GM23338 (cell line): ENCODE measurements at regions not wholly inside any gene's neighbourhood (a gene's known extent, or its start where the extent isn't known, plus 50 kb on each side); places are given as distances from the start of the nearest gene placed in this dataset.

ENCODE experiments used
- CREB1 ChIP-seq: fragments of 250-450 bp; sonication (Bioruptor Pico); IDR thresholded peaks from 2 replicates; pipeline ENCODE4 v1.5.0; 2020; ENCODE audit warnings: low read depth, mild to moderate bottlenecking, moderate library complexity
- EZH2 ChIP-seq: fragments of 200-600 bp; sonication (generic); IDR thresholded peaks from one replicate; pipeline ENCODE4 v1.8.0; 2017; ENCODE audit warnings: antibody characterized with exemption, mild to moderate bottlenecking, low read depth; ENCODE audit not compliant: unreplicated experiment
- EZH2phosphoT487 ChIP-seq: fragments of 200-600 bp; sonication (generic); IDR thresholded peaks from one replicate; pipeline ENCODE4 v1.8.1; 2018; ENCODE audit warnings: antibody characterized with exemption; ENCODE audit not compliant: unreplicated experiment
- JUNB ChIP-seq: IDR thresholded peaks from one replicate; pipeline ENCODE4 v1.6.1; 2016; ENCODE audit warnings: antibody characterized with exemption; ENCODE audit not compliant: unreplicated experiment
- NANOG ChIP-seq: IDR thresholded peaks from 2 replicates; pipeline ENCODE4 v1.6.1; 2016; ENCODE audit warnings: antibody characterized with exemption, borderline replicate concordance
- STAT1 ChIP-seq: IDR thresholded peaks from one replicate; pipeline ENCODE4 v1.6.1; 2016; ENCODE audit warnings: antibody characterized with exemption; ENCODE audit not compliant: unreplicated experiment
- ZNF331 ChIP-seq: fragments of 250-450 bp; sonication (Bioruptor Pico); IDR thresholded peaks from 2 replicates; pipeline ENCODE4 v1.5.0; 2020; ENCODE audit warnings: low read depth, mild to moderate bottlenecking, moderate library complexity
- TF ChIP-seq, protein P1 (sequence below): fragments of 250-450 bp; sonication (Bioruptor Pico); IDR thresholded peaks from 2 replicates; pipeline ENCODE4 v1.5.0; 2020; ENCODE audit warnings: mild to moderate bottlenecking, moderate library complexity
- TF ChIP-seq, protein P2 (sequence below): IDR thresholded peaks from 2 replicates; pipeline ENCODE4 v1.6.1; 2016; ENCODE audit warnings: antibody characterized with exemption
- TF ChIP-seq, protein P3 (sequence below), 2 experiments: fragments of 200-600 bp in 1 of 2; sonication (generic) in 1 of 2; conservative IDR thresholded peaks; 2 replicates each; pipeline versions ENCODE4 v1.5.1 to v1.6.1; 2016 to 2017; ENCODE audit warnings: antibody characterized with exemption in 2 of 2, low read depth in 2 of 2, mild to moderate bottlenecking in 2 of 2, moderate library complexity in 1 of 2

DNA sequence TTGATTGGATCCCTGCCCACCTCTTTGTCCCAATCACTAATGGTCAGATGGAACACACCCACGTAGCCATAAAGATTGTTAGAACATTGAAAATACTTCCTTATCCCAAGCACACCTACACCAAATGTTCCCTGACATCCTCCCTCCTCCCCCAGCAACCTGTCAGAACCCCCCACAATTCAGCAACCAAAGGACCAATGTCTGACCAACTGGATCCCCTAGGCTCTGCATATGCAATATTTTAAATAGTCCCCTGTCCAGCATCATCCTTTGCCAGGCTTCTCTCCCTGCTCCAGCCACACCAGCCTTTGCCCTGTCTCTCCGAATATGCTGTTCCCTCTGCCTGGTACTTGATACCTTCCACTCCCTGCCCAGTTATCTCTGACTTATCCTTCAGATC is 54.9 kb upstream of the CES5A start (continued):
- TF ChIP-seq, protein P1, sequence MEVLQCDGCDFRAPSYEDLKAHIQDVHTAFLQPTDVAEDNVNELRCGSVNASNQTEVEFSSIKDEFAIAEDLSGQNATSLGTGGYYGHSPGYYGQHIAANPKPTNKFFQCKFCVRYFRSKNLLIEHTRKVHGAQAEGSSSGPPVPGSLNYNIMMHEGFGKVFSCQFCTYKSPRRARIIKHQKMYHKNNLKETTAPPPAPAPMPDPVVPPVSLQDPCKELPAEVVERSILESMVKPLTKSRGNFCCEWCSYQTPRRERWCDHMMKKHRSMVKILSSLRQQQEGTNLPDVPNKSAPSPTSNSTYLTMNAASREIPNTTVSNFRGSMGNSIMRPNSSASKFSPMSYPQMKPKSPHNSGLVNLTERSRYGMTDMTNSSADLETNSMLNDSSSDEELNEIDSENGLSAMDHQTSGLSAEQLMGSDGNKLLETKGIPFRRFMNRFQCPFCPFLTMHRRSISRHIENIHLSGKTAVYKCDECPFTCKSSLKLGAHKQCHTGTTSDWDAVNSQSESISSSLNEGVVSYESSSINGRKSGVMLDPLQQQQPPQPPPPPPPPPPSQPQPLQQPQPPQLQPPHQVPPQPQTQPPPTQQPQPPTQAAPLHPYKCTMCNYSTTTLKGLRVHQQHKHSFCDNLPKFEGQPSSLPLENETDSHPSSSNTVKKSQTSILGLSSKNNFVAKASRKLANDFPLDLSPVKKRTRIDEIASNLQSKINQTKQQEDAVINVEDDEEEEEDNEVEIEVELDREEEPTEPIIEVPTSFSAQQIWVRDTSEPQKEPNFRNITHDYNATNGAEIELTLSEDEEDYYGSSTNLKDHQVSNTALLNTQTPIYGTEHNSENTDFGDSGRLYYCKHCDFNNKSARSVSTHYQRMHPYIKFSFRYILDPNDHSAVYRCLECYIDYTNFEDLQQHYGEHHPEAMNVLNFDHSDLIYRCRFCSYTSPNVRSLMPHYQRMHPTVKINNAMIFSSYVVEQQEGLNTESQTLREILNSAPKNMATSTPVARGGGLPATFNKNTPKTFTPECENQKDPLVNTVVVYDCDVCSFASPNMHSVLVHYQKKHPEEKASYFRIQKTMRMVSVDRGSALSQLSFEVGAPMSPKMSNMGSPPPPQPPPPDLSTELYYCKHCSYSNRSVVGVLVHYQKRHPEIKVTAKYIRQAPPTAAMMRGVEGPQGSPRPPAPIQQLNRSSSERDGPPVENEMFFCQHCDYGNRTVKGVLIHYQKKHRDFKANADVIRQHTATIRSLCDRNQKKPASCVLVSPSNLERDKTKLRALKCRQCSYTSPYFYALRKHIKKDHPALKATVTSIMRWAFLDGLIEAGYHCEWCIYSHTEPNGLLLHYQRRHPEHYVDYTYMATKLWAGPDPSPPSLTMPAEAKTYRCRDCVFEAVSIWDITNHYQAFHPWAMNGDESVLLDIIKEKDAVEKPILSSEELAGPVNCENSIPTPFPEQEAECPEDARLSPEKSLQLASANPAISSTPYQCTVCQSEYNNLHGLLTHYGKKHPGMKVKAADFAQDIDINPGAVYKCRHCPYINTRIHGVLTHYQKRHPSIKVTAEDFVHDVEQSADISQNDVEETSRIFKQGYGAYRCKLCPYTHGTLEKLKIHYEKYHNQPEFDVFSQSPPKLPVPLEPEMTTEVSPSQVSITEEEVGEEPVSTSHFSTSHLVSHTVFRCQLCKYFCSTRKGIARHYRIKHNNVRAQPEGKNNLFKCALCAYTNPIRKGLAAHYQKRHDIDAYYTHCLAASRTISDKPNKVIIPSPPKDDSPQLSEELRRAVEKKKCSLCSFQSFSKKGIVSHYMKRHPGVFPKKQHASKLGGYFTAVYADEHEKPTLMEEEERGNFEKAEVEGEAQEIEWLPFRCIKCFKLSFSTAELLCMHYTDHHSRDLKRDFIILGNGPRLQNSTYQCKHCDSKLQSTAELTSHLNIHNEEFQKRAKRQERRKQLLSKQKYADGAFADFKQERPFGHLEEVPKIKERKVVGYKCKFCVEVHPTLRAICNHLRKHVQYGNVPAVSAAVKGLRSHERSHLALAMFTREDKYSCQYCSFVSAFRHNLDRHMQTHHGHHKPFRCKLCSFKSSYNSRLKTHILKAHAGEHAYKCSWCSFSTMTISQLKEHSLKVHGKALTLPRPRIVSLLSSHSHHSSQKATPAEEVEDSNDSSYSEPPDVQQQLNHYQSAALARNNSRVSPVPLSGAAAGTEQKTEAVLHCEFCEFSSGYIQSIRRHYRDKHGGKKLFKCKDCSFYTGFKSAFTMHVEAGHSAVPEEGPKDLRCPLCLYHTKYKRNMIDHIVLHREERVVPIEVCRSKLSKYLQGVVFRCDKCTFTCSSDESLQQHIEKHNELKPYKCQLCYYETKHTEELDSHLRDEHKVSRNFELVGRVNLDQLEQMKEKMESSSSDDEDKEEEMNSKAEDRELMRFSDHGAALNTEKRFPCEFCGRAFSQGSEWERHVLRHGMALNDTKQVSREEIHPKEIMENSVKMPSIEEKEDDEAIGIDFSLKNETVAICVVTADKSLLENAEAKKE = no peak
- no peak for TF ChIP-seq EZH2phosphoT487
- no peak for TF ChIP-seq JUNB
- TF ChIP-seq, protein P2, sequence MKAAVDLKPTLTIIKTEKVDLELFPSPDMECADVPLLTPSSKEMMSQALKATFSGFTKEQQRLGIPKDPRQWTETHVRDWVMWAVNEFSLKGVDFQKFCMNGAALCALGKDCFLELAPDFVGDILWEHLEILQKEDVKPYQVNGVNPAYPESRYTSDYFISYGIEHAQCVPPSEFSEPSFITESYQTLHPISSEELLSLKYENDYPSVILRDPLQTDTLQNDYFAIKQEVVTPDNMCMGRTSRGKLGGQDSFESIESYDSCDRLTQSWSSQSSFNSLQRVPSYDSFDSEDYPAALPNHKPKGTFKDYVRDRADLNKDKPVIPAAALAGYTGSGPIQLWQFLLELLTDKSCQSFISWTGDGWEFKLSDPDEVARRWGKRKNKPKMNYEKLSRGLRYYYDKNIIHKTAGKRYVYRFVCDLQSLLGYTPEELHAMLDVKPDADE = no peak
- TF ChIP-seq STAT1 = no peak
- no peak for TF ChIP-seq ZNF331
- no peak for TF ChIP-seq CREB1 (CRISPR knock-in tag)
- TF ChIP-seq NANOG = no peak
- TF ChIP-seq, protein P3, sequence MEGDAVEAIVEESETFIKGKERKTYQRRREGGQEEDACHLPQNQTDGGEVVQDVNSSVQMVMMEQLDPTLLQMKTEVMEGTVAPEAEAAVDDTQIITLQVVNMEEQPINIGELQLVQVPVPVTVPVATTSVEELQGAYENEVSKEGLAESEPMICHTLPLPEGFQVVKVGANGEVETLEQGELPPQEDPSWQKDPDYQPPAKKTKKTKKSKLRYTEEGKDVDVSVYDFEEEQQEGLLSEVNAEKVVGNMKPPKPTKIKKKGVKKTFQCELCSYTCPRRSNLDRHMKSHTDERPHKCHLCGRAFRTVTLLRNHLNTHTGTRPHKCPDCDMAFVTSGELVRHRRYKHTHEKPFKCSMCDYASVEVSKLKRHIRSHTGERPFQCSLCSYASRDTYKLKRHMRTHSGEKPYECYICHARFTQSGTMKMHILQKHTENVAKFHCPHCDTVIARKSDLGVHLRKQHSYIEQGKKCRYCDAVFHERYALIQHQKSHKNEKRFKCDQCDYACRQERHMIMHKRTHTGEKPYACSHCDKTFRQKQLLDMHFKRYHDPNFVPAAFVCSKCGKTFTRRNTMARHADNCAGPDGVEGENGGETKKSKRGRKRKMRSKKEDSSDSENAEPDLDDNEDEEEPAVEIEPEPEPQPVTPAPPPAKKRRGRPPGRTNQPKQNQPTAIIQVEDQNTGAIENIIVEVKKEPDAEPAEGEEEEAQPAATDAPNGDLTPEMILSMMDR (conservative IDR thresholded peaks at IDR 0.05; ENCODE audit: low read depth in 2 of 2) = no peak
- no peak for TF ChIP-seq EZH2
